ENCODE measurements at regions not wholly inside any gene's neighbourhood (a gene's known extent, or its start where the extent isn't known, plus 50 kb on each side); places are given as distances from the start of the nearest gene placed in this dataset.

- H3K27me3 ChIP-seq: no peaks in the 10 kb centered on the region
- WGBS, 2 donors (ENCODE audit: low coverage in 1 of 2): 73 to 75% methylated on average over 1 to 2 of the region's 2 CpGs
- H3K27ac ChIP-seq: no peak overlapping the region
- no peak for ATAC-seq
- TF ChIP-seq POLR2A (IDR thresholded peaks at IDR 0.05) (no peak), EP300 (IDR thresholded peaks at IDR 0.05) (no peak), POLR2AphosphoS5 (IDR thresholded peaks at IDR 0.05) (no peak)
- TF ChIP-seq, protein P1, sequence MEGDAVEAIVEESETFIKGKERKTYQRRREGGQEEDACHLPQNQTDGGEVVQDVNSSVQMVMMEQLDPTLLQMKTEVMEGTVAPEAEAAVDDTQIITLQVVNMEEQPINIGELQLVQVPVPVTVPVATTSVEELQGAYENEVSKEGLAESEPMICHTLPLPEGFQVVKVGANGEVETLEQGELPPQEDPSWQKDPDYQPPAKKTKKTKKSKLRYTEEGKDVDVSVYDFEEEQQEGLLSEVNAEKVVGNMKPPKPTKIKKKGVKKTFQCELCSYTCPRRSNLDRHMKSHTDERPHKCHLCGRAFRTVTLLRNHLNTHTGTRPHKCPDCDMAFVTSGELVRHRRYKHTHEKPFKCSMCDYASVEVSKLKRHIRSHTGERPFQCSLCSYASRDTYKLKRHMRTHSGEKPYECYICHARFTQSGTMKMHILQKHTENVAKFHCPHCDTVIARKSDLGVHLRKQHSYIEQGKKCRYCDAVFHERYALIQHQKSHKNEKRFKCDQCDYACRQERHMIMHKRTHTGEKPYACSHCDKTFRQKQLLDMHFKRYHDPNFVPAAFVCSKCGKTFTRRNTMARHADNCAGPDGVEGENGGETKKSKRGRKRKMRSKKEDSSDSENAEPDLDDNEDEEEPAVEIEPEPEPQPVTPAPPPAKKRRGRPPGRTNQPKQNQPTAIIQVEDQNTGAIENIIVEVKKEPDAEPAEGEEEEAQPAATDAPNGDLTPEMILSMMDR (IDR thresholded peaks at IDR 0.05): no peak
- H3K4me1 ChIP-seq: no peaks in the 10 kb centered on the region
- no peak overlapping the region for H3K4me3 ChIP-seq
- H3K9me3 ChIP-seq: no peaks in the 10 kb centered on the region
- no peaks in the 10 kb centered on the region for H3K36me3 ChIP-seq
These were observed 264.9 kb upstream of the PLXNA2 start for GRCh38 chr1:208509072-208509471.

GRCh38 chr1:208510192-208510952 lies 266.2 kb upstream of the PLXNA2 start:
- H3K27ac ChIP-seq: no peak overlapping the region
- TF ChIP-seq POLR2A (IDR thresholded peaks at IDR 0.05) (no peak), EP300 (IDR thresholded peaks at IDR 0.05) (no peak), POLR2AphosphoS5 (IDR thresholded peaks at IDR 0.05) (no peak)
- TF ChIP-seq, protein P1 (IDR thresholded peaks at IDR 0.05): no peak
- ATAC-seq: no peak
- no peak overlapping the region for H3K4me3 ChIP-seq
- H3K36me3 ChIP-seq: no peaks in the 10 kb centered on the region
- WGBS, 2 donors (ENCODE audit: low coverage in 1 of 2): 75 to 95% methylated on average over 3 to 4 of the region's 5 CpGs
- no peaks in the 10 kb centered on the region for H3K27me3 ChIP-seq
- H3K4me1 ChIP-seq: no peaks in the 10 kb centered on the region
- no peaks in the 10 kb centered on the region for H3K9me3 ChIP-seq

DNA sequence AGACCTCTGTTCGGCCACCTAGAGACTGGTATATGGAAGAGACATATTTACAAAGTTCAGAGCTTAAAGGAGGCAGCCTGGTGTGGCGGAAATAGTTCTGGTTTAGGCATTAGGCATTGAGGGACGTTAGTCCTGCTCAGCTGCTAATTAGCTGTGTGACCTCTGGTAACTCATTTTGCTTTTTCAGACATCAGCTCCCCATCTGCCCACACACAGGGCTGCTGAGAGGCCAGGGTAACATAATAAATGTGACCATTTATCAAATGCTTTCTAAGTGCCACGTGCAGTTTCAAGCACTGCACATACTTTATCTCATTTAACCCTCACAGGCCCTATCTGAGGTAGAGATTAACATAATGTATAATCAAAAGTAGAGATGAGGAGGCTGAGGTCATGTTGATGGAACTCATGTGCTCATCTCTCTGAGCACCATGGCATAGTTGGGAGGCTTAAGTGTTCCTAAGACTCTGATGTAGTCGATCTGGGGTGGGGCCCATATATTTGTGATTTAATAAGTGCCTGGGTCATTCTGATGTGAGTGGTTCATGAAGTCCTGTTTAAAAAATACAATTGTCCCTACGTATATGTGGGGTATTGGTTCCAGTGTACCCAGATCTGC lies 267.2 kb upstream of the PLXNA2 start:
- TF ChIP-seq EP300 (IDR thresholded peaks at IDR 0.05) (no peak), POLR2A (IDR thresholded peaks at IDR 0.05) (no peak), POLR2AphosphoS5 (IDR thresholded peaks at IDR 0.05) (no peak)
- TF ChIP-seq, protein P1 (IDR thresholded peaks at IDR 0.05): no peak
- H3K27me3 ChIP-seq: no peaks in the 10 kb centered on the region
- no peaks in the 10 kb centered on the region for H3K4me1 ChIP-seq
- no peak overlapping the region for H3K27ac ChIP-seq
- no peak for ATAC-seq
- no peak overlapping the region for H3K4me3 ChIP-seq
- no peaks in the 10 kb centered on the region for H3K9me3 ChIP-seq
- H3K36me3 ChIP-seq: no peaks in the 10 kb centered on the region
- WGBS, 2 donors (ENCODE audit: low coverage in 1 of 2): 54 to 72% methylated on average over 3 to 6 of the region's 6 CpGs

GRCh38 chr1:208513799-208514198 lies 269.6 kb upstream of the PLXNA2 start:
- Histone ChIP-seq H3K9me3 (no peaks in the 10 kb centered on the region), H3K36me3 (no peaks in the 10 kb centered on the region), H3K27me3 (no peaks in the 10 kb centered on the region), H3K4me1 (no peaks in the 10 kb centered on the region), H3K4me3 (no peak overlapping the region), H3K27ac (no peak overlapping the region)
- WGBS, 2 donors (ENCODE audit: low coverage in 1 of 2): 50 to 60% methylated on average over 2 of the region's 2 CpGs
- no peak for TF ChIP-seq POLR2A (IDR thresholded peaks at IDR 0.05)
- TF ChIP-seq, protein P1 (IDR thresholded peaks at IDR 0.05): no peak
- no peak for TF ChIP-seq POLR2AphosphoS5 (IDR thresholded peaks at IDR 0.05)
- TF ChIP-seq EP300 (IDR thresholded peaks at IDR 0.05): no peak
- ATAC-seq: no peak

GRCh38 chr1:208515129-208515528 lies 270.9 kb upstream of the PLXNA2 start:
- Histone ChIP-seq H3K4me1 (no peaks in the 10 kb centered on the region), H3K36me3 (no peaks in the 10 kb centered on the region), H3K9me3 (no peaks in the 10 kb centered on the region), H3K27ac (no peak overlapping the region), H3K27me3 (no peaks in the 10 kb centered on the region), H3K4me3 (no peak overlapping the region)
- ATAC-seq: no peak
- TF ChIP-seq EP300 (IDR thresholded peaks at IDR 0.05): no peak
- TF ChIP-seq POLR2A (IDR thresholded peaks at IDR 0.05): no peak
- no peak for TF ChIP-seq POLR2AphosphoS5 (IDR thresholded peaks at IDR 0.05)
- TF ChIP-seq, protein P1 (IDR thresholded peaks at IDR 0.05): no peak
- 91 to 95% methylated on average over 3 of the region's 3 CpGs for WGBS, 2 donors (ENCODE audit: low coverage in 1 of 2)
